ENCODE measurements at regions not wholly inside any gene's neighbourhood (a gene's known extent, or its start where the extent isn't known, plus 50 kb on each side); places are given as distances from the start of the nearest gene placed in this dataset.

GRCh38 chr5:60256546-60256945 lies 363.0 kb upstream of the PDE4D start:
- no peaks in the 10 kb centered on the region for H3K36me3 Mint-ChIP-seq (ENCODE audit: low read depth)
- POLR2A ChIA-PET = no interaction called here
- H3K4me1 Mint-ChIP-seq = no peaks in the 10 kb centered on the region
- no peak for DNase-seq
- no peak overlapping the region for H3K27ac Mint-ChIP-seq
- H3K27me3 Mint-ChIP-seq = peaks cover 2% of the 10 kb centered on the region
- no peak overlapping the region for H3K4me3 Mint-ChIP-seq
- CTCF ChIA-PET = no interaction called here
- H3K9me3 Mint-ChIP-seq = peaks cover 3% of the 10 kb centered on the region

- H3K27me3 Mint-ChIP-seq = no peaks in the 10 kb centered on the region
- no peaks in the 10 kb centered on the region for H3K4me1 Mint-ChIP-seq
- H3K36me3 Mint-ChIP-seq (ENCODE audit: low read depth) = no peaks in the 10 kb centered on the region
- no peak for DNase-seq
- no peak overlapping the region for H3K4me3 Mint-ChIP-seq
- H3K9me3 Mint-ChIP-seq = peaks cover 3% of the 10 kb centered on the region
- ChIA-PET POLR2A (no interaction called here), CTCF (no interaction called here)
- no peak overlapping the region for H3K27ac Mint-ChIP-seq
Measured at GRCh38 chr5:60248901-60249300, 355.4 kb upstream of the PDE4D start.

GRCh38 chr5:60243713-60244112 lies 350.2 kb upstream of the PDE4D start:
- POLR2A ChIA-PET = no interaction called here
- Mint-ChIP-seq H3K4me3 (no peak overlapping the region), H3K9me3 (peaks cover 6% of the 10 kb centered on the region), H3K4me1 (no peaks in the 10 kb centered on the region), H3K36me3 (ENCODE audit: low read depth) (no peaks in the 10 kb centered on the region), H3K27ac (no peak overlapping the region), H3K27me3 (no peaks in the 10 kb centered on the region)
- no peak for DNase-seq
- CTCF ChIA-PET = interaction anchor here (0.6 kb wide), 1 partner anchor 142 kb away, joined by 3 read pairs; no protein-coding TSS in a partner anchor

- Mint-ChIP-seq H3K4me1 (no peaks in the 10 kb centered on the region), H3K36me3 (ENCODE audit: low read depth) (no peaks in the 10 kb centered on the region), H3K4me3 (no peak overlapping the region), H3K9me3 (no peaks in the 10 kb centered on the region), H3K27ac (no peak overlapping the region), H3K27me3 (no peaks in the 10 kb centered on the region)
- ChIA-PET POLR2A (no interaction called here), CTCF (interaction anchor here (0.9 kb wide), 1 partner anchor 22 kb away, joined by 3 read pairs; no protein-coding TSS in a partner anchor)
- DNase-seq = no peak
Measured at GRCh38 chr5:60232036-60232795, 338.7 kb upstream of the PDE4D start.

GRCh38 chr5:60230456-60230855 lies 336.9 kb upstream of the PDE4D start:
- Mint-ChIP-seq H3K4me1 (no peaks in the 10 kb centered on the region), H3K4me3 (no peak overlapping the region), H3K27me3 (no peaks in the 10 kb centered on the region), H3K9me3 (no peaks in the 10 kb centered on the region), H3K27ac (no peak overlapping the region), H3K36me3 (ENCODE audit: low read depth) (no peaks in the 10 kb centered on the region)
- CTCF ChIA-PET = no interaction called here
- POLR2A ChIA-PET = no interaction called here
- no peak for DNase-seq

GRCh38 chr5:60229691-60230185 lies 336.2 kb upstream of the PDE4D start:
- Mint-ChIP-seq H3K27me3 (no peaks in the 10 kb centered on the region), H3K4me1 (no peaks in the 10 kb centered on the region), H3K4me3 (no peak overlapping the region), H3K36me3 (ENCODE audit: low read depth) (no peaks in the 10 kb centered on the region), H3K9me3 (no peaks in the 10 kb centered on the region), H3K27ac (no peak overlapping the region)
- DNase-seq = no peak
- ChIA-PET POLR2A (no interaction called here), CTCF (no interaction called here)

- POLR2A ChIA-PET = no interaction called here
- H3K27ac Mint-ChIP-seq = no peak overlapping the region
- no peak overlapping the region for H3K4me3 Mint-ChIP-seq
- no peaks in the 10 kb centered on the region for H3K9me3 Mint-ChIP-seq
- CTCF ChIA-PET = no interaction called here
- no peaks in the 10 kb centered on the region for H3K36me3 Mint-ChIP-seq (ENCODE audit: low read depth)
- no peaks in the 10 kb centered on the region for H3K4me1 Mint-ChIP-seq
- DNase-seq = no peak
- no peaks in the 10 kb centered on the region for H3K27me3 Mint-ChIP-seq
Measured at GRCh38 chr5:60228676-60229075, 335.1 kb upstream of the PDE4D start.

GRCh38 chr5:60226128-60226527 lies 332.6 kb upstream of the PDE4D start:
- Mint-ChIP-seq H3K4me1 (no peaks in the 10 kb centered on the region), H3K27ac (no peak overlapping the region), H3K36me3 (ENCODE audit: low read depth) (no peaks in the 10 kb centered on the region), H3K4me3 (no peak overlapping the region), H3K27me3 (no peaks in the 10 kb centered on the region), H3K9me3 (no peaks in the 10 kb centered on the region)
- POLR2A ChIA-PET = no interaction called here
- no peak for DNase-seq
- CTCF ChIA-PET = no interaction called here

- DNase-seq = no peak
- H3K27ac Mint-ChIP-seq = no peak overlapping the region
- H3K36me3 Mint-ChIP-seq (ENCODE audit: low read depth) = no peaks in the 10 kb centered on the region
- no peaks in the 10 kb centered on the region for H3K4me1 Mint-ChIP-seq
- POLR2A ChIA-PET = no interaction called here
- CTCF ChIA-PET = no interaction called here
- no peaks in the 10 kb centered on the region for H3K9me3 Mint-ChIP-seq
- no peaks in the 10 kb centered on the region for H3K27me3 Mint-ChIP-seq
- H3K4me3 Mint-ChIP-seq = no peak overlapping the region
Measured at GRCh38 chr5:60223342-60223741, 329.8 kb upstream of the PDE4D start.

GRCh38 chr5:60219921-60220320 lies 326.4 kb upstream of the PDE4D start:
- ChIA-PET CTCF (no interaction called here), POLR2A (no interaction called here)
- no peak for DNase-seq
- H3K4me1 Mint-ChIP-seq = no peaks in the 10 kb centered on the region
- H3K9me3 Mint-ChIP-seq = no peaks in the 10 kb centered on the region
- no peak overlapping the region for H3K27ac Mint-ChIP-seq
- H3K27me3 Mint-ChIP-seq = no peaks in the 10 kb centered on the region
- H3K4me3 Mint-ChIP-seq = no peak overlapping the region
- no peaks in the 10 kb centered on the region for H3K36me3 Mint-ChIP-seq (ENCODE audit: low read depth)

GRCh38 chr5:60210810-60211209 lies 317.3 kb upstream of the PDE4D start:
- Mint-ChIP-seq H3K36me3 (ENCODE audit: low read depth) (no peaks in the 10 kb centered on the region), H3K27ac (no peak overlapping the region), H3K27me3 (no peaks in the 10 kb centered on the region), H3K4me3 (no peak overlapping the region), H3K4me1 (no peaks in the 10 kb centered on the region), H3K9me3 (no peaks in the 10 kb centered on the region)
- DNase-seq = no peak
- POLR2A ChIA-PET = no interaction called here
- CTCF ChIA-PET = interaction anchor here (1.2 kb wide), 1 partner anchor 21 kb away, joined by 3 read pairs; no protein-coding TSS in a partner anchor

GRCh38 chr5:60209146-60209840 lies 315.8 kb upstream of the PDE4D start:
- ChIA-PET CTCF (interaction anchor here (0.7 kb wide), 1 partner anchor 935 kb away, joined by 4 read pairs; no protein-coding TSS in a partner anchor), POLR2A (no interaction called here)

GRCh38 chr5:60208716-60209115 lies 315.2 kb upstream of the PDE4D start:
- ChIA-PET POLR2A (no interaction called here), CTCF (interaction anchor here (0.7 kb wide), 1 partner anchor 936 kb away, joined by 4 read pairs; no protein-coding TSS in a partner anchor)
- no peaks in the 10 kb centered on the region for H3K9me3 Mint-ChIP-seq
- no peaks in the 10 kb centered on the region for H3K4me1 Mint-ChIP-seq
- no peak overlapping the region for H3K4me3 Mint-ChIP-seq
- no peaks in the 10 kb centered on the region for H3K27me3 Mint-ChIP-seq
- H3K27ac Mint-ChIP-seq = no peak overlapping the region
- H3K36me3 Mint-ChIP-seq (ENCODE audit: low read depth) = no peaks in the 10 kb centered on the region
- no peak for DNase-seq

More at GRCh38 chr5:60209146-60209840, 315.8 kb upstream of the PDE4D start:
- no peaks in the 10 kb centered on the region for H3K9me3 Mint-ChIP-seq
- no peak overlapping the region for H3K4me3 Mint-ChIP-seq
- no peaks in the 10 kb centered on the region for H3K27me3 Mint-ChIP-seq
- H3K27ac Mint-ChIP-seq = no peak overlapping the region
- H3K36me3 Mint-ChIP-seq (ENCODE audit: low read depth) = no peaks in the 10 kb centered on the region
- DNase-seq = no peak
- no peaks in the 10 kb centered on the region for H3K4me1 Mint-ChIP-seq

Data from activated CD4-positive, alpha-beta T cell treated with anti-CD3 and anti-CD28 coated beads, Interleukin-2, amount 10 ng/mL, durations not matched to agents 7 days and 5 days (primary cell).